GM12865 (cell line): ENCODE measurements at regions not wholly inside any gene's neighbourhood (a gene's known extent, or its start where the extent isn't known, plus 50 kb on each side); places are given as distances from the start of the nearest gene placed in this dataset.

Experiments
- DNase-seq: peaks from one replicate; pipeline ENCODE4 v3.0.0; 2010; ENCODE audit warnings: low read depth
- H3K4me3 ChIP-seq: 2 replicates; pipeline ENCODE4 v1.5.1; 2011; ENCODE audit warnings: mild to moderate bottlenecking, low read depth, low read length, control low read depth
- TF ChIP-seq, protein P1 (sequence below): IDR thresholded peaks from 2 replicates; pipeline ENCODE4 v1.5.1; 2011; ENCODE audit warnings: low read length, control low read depth, low read depth, inconsistent platforms; ENCODE audit not compliant: insufficient read depth; ENCODE audit errors: missing control alignments

- H3K4me3 ChIP-seq = no peak overlapping the region
- TF ChIP-seq, protein P1, sequence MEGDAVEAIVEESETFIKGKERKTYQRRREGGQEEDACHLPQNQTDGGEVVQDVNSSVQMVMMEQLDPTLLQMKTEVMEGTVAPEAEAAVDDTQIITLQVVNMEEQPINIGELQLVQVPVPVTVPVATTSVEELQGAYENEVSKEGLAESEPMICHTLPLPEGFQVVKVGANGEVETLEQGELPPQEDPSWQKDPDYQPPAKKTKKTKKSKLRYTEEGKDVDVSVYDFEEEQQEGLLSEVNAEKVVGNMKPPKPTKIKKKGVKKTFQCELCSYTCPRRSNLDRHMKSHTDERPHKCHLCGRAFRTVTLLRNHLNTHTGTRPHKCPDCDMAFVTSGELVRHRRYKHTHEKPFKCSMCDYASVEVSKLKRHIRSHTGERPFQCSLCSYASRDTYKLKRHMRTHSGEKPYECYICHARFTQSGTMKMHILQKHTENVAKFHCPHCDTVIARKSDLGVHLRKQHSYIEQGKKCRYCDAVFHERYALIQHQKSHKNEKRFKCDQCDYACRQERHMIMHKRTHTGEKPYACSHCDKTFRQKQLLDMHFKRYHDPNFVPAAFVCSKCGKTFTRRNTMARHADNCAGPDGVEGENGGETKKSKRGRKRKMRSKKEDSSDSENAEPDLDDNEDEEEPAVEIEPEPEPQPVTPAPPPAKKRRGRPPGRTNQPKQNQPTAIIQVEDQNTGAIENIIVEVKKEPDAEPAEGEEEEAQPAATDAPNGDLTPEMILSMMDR = no peak
- no peak for DNase-seq
Observed at GRCh38 chr11:32312206-32312817, 123.0 kb downstream of the WT1 start.

GRCh38 chr11:32312865-32313403, 122.4 kb downstream of the WT1 start:
- peak; percentile 51 for DNase-seq
- TF ChIP-seq, protein P1 = peak; percentile 52
- H3K4me3 ChIP-seq = no peak overlapping the region

DNA sequence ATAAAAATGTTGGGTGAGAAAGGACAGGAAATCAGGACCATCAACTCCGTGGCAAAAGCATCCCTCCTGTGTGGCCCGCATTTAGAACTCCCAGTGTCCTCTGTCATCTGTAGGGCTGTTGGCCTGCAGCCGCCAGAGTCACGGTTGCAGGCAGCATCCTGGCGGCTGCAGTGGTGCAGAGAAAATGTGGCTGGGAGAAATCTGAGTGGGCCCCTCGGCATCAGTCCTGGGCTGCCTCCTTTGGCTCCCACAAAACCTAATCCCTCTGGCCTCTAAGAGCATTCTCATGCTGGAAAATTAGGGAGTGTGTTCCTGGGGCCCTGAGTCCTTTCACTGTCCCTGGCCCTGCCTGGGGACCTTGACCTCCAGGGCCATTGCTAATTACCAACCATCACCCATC, 121.9 kb downstream of the WT1 start:
- H3K4me3 ChIP-seq = no peak overlapping the region
- DNase-seq = no peak
- TF ChIP-seq, protein P1 = no peak

- TF ChIP-seq, protein P1 = no peak
- no peak for DNase-seq
- no peak overlapping the region for H3K4me3 ChIP-seq
Observed at GRCh38 chr11:32315121-32315520, 120.2 kb downstream of the WT1 start.

DNA sequence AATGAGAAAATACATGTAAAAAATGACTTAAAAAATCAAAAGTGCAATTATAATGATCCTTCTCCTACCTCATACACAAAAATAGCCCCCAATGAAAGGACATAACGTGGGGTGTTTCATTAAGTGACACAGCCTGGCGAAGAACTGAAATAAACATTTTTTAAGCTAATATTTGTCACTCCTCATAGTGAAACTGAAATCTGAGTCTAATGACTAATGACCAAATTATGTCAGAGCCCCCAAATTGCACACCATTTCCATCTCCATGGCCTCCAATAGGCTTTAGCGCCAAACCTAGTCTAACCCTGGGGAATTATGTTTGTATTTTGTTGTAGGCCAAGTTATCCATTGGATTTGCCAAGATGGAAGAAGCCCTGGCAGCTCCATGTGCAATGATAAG, 119.1 kb downstream of the WT1 start:
- DNase-seq = peak; percentile 24
- TF ChIP-seq, protein P1 = no peak
- H3K4me3 ChIP-seq = no peak overlapping the region

DNA sequence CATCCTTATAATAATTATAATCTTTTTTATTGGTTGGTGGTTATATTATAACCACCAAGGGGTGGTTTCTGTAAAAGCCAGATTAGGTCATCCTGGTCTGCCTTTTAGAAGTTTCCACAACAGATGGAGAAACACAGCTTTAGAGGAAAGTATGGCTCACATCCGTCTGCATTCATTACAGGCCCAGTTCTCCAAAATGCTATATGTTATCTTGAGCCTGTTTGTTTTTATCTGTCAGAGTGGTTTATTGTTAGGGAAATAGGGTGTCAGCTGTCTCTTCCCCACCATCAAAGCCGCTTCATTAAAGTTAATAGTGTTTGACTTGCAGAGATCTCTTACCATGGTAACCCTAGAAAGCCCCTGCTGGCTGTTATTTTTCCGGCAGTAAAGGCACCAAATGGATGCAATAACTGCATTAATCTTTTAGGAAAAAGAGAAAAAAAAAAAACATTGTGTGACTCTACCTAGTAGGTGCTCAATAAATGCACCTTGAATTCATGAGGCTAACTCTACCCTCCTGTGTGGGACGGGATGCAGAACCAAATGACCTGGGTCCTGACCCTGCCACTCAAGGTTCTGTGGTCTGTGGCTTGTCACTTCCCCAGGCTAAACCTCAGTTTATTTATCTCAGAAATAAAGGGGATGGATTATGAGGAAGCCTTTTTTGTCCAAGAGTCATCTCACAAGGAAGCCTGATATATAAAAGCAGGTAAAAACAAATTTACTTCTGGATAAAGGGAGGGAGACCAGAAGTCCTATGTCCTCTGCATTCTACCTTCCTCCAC, 118.3 kb downstream of the WT1 start:
- DNase-seq = no peak
- no peak overlapping the region for H3K4me3 ChIP-seq
- TF ChIP-seq, protein P1 = no peak
